ENCODE measurements at regions not wholly inside any gene's neighbourhood (a gene's known extent, or its start where the extent isn't known, plus 50 kb on each side); places are given as distances from the start of the nearest gene placed in this dataset.

GRCh38 chr15:47360305-47360704 lies 357.0 kb upstream of the SEMA6D start:
- intact Hi-C loops (cut with DNase I), result no loop called here
- Histone ChIP-seq H3K36me3 (no peaks in the 10 kb centered on the region), H3K27ac (no peak overlapping the region), H3K27me3 (no peaks in the 10 kb centered on the region), H3K4me3 (no peak overlapping the region), H3K4me1 (no peaks in the 10 kb centered on the region), H3K9me3 (no peaks in the 10 kb centered on the region)
- no peak for TF ChIP-seq CTCF (IDR thresholded peaks at IDR 0.05)
- DNase-seq (no peak), ATAC-seq (no peak)

GRCh38 chr15:47362118-47362905 lies 355.0 kb upstream of the SEMA6D start:
- Histone ChIP-seq H3K9me3 (no peaks in the 10 kb centered on the region), H3K36me3 (no peaks in the 10 kb centered on the region), H3K4me1 (no peaks in the 10 kb centered on the region), H3K27me3 (no peaks in the 10 kb centered on the region), H3K27ac (no peak overlapping the region), H3K4me3 (no peak overlapping the region)
- DNase-seq (no peak), ATAC-seq (no peak)
- intact Hi-C loops (cut with DNase I), result no loop called here
- no peak for TF ChIP-seq CTCF (IDR thresholded peaks at IDR 0.05)
- WGBS, 2 donors, result 86 to 89% methylated on average over 8 of the region's 8 CpGs

DNA sequence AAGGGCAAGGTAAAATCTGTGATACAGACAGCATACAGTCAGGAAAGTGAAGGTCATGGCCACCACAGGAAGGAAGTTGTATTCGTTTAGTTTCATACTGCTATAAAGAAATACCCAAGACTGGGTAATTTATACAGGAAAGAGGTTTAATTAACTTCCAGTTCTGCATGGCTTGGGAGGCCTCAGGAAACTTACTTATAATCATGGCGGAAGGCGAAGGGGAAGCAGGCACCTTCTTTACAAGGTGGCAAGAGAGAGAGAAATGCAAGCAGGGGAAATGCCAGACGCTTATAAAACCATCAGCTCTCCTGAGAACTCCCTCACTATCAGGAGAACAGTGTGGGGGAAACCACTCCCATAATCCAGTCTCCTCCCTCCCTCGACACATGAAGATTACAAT lies 353.7 kb upstream of the SEMA6D start:
- H3K4me3 ChIP-seq, result no peak overlapping the region
- DNase-seq (no peak), ATAC-seq (no peak)
- intact Hi-C loops (cut with DNase I), result no loop called here
- no peaks in the 10 kb centered on the region for H3K9me3 ChIP-seq
- no peak for TF ChIP-seq CTCF (IDR thresholded peaks at IDR 0.05)
- H3K4me1 ChIP-seq, result no peaks in the 10 kb centered on the region
- WGBS, 2 donors, result 79 to 85% methylated on average over 5 of the region's 5 CpGs
- no peaks in the 10 kb centered on the region for H3K36me3 ChIP-seq
- H3K27me3 ChIP-seq, result peaks cover 0 to under 1% (median 0%) of the 10 kb centered on the region in 7 donors
- H3K27ac ChIP-seq, result no peak overlapping the region

DNA sequence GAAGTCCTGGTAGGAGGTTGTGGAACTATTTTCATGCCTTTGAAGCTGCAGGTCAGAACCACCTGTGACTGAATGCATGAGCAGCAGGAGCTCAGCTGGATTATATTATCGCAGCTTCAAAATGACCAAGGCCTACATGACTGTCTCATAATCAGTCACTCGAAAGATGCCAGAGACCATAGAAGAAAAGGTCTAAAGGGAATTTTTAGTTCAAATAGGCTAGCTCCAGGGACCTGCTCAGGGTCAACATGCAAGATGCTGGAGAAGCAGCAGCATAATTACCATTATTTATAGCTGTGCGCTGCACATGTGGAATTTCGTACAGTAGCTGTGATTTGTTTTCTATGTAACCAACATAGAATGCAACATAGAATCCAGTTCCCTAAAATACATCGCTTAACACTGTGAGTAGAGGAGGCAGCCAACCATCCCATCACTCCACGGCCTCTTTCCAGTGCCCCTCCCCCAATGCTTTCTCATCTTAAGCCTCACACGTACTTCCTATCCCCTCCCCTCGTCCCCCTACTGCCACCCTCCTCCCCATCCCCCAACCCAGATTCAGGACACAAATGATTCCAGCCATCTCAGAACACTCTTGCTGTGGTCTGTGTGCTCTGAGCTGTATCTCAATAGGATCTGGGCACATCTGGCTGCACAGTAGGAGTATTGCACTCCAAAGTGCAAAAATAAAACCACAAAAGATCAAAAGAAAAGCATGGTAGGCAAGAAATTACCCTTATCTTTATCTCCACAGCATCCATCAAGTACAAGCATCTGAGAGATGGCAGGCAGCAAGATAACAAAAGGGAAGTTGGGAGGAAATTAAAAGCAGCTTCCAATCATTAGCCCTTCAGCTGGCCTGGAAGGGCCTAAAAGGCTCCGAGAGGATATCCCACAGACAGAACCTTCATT lies 352.8 kb upstream of the SEMA6D start:
- intact Hi-C loops (cut with DNase I), result no loop called here
- DNase-seq, result no peak
- WGBS, 2 donors, result 76 to 80% methylated on average over 9 of the region's 9 CpGs

More for the DNA sequence above, 352.8 kb upstream of the SEMA6D start:
- ATAC-seq, result no peak
- Histone ChIP-seq H3K9me3 (no peaks in the 10 kb centered on the region), H3K4me3 (no peak overlapping the region), H3K27ac (no peak overlapping the region), H3K36me3 (no peaks in the 10 kb centered on the region), H3K4me1 (no peaks in the 10 kb centered on the region), H3K27me3 (peaks cover 0 to 4% (median 0%) of the 10 kb centered on the region in 7 donors)
- no peak for TF ChIP-seq CTCF (IDR thresholded peaks at IDR 0.05)

Measured in heart right ventricle (tissue), 16 donors.